Ramos (cell line): ENCODE measurements at regions not wholly inside any gene's neighbourhood (a gene's known extent, or its start where the extent isn't known, plus 50 kb on each side); places are given as distances from the start of the nearest gene placed in this dataset.

Experiments
- in situ Hi-C: fragments of 300-500 bp; cut with MboI; formaldehyde crosslinking; loops from one replicate; pipeline ENCODE4 v1.14.3; 2022; ENCODE audit warnings: low sequenced_read_pairs; ENCODE audit not compliant: unreplicated experiment

DNA sequence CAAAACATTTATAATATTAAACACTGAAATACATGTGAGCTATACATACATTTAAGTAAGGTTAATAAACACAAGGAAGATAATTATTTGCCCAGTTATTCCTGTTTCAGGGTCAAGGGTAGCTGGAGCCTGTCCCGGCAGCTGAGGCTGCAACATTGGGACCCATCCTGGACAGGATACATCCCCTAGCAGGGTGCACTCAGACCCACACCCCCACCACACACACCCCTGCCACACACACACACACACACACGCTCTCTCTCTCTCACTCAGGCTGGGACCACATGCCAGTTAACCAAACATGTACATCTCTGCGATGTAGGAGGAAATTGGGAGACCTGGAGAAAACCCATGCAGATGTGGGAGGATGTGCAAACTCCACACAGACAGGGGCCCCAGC lies 112.6 kb upstream of the TMCC3 start:
- in situ Hi-C loops: no loop called here

DNA sequence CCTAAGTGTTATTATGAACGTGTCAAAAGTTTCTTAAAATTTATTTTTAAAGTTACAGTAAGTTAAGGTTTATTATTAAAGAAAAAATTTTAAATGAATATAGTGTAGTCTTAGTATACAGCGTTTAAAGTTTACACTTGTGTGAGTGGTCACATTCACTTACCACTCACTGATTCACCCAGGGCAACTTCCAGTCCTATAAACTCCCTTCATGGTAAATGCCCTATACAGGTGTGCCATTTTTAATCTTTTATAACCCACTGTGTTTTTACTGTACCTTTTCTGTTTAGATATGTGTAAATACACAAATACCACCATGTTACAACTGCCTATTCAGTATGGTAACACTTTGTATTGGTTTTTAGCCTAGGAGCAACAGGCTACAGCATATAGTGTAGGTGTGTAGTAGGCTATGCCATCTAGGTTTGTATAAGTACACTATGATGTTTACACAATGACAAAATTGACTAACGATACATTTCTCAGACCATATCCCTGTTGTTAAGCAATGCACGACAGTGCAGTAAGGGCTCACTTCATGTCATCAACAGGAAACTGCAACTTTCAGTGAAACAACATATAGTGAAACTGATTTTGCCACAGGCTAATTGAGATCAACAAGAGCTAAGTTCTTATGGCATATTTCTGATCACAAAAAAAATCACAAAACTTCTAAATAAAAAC lies 112.0 kb upstream of the TMCC3 start:
- in situ Hi-C loops: no loop called here

DNA sequence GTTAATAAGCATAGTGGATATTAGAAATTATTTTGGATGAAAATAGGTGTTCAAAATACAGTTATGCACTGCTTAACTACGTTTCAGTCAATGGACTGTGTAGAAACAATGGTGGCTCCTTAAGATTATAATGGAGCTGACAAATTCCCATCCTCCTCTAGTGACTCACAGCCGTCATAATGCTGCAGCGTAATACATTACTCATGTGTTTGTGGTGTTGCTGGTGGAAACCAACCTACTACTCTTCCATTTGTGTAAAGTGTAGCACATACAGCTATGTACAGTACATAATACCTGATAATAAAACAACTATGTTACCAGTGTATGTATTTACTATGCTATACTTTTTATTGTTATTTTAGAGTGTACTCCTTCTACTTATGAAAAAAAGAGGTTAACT lies 111.2 kb upstream of the TMCC3 start:
- in situ Hi-C loops: no loop called here

DNA sequence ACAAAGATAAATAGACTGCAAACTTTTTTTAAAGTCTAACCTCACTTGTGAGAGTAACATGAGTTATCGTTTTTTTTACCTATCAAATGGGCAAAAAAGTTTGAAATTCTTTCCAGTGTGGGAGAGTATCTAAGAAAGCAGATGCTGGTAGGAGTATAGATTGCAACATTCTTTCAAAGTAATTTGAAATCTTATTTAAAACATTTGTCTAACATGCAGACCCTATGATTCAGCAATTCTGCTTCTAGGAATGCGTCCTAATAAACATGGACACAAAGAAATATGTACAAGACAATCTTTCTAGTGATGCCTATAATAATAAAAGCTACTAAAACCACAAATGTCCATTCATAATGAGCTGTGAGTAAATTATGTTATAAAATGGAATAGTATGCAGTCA lies 110.4 kb upstream of the TMCC3 start:
- in situ Hi-C loops: no loop called here

GRCh38 chr12:94756789-94757188 lies 106.4 kb upstream of the TMCC3 start:
- in situ Hi-C loops: no loop called here

DNA sequence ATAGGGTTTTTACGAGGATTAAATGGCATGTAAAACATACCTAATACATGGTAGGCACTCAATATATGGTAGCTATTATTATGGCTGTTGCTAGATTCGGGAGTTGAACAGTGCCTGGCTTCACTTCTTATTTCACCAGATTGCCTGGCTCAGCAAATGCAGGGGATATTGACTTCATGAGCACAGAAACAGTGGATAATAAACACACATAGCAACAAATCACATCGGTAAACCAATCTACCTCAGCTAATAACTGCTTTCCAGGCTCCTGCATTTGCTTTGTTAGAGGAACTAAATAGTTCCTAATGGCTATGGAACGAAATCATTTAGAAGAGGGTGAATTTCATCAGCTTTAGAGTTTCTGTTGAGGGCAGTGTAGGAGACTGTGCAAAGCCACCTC lies 105.2 kb upstream of the TMCC3 start:
- in situ Hi-C loops: no loop called here

GRCh38 chr12:94754653-94755052 lies 104.3 kb upstream of the TMCC3 start:
- in situ Hi-C loops: no loop called here

DNA sequence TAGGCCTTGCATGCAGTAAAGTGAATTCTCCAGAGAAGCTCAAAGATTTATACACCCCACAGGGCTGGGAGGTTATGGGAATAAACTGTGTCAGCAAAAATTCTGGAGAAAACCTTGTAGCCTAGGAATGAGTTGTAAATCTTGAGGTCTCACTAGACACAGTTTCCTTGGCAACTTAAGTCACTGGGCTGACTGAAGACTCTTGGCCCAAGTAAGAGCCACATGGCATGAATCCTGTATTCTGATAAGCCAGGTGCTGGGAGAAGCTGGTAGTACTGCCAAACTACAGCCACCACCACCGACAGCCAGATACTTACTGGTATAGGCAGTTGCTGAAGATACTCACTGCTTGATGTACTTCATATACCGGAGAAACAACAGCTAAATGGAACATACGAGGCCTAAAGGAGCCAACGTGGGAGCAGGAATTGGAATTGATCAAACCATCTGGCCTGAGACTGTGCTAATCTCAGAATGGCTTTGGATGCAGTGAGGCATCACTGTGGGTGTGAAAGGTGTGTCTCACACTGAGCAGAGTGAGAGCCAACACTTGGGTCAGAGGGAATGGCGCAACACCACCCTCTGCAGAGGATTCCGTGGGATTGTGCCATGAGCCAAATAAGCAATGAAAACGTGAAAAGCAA lies 102.8 kb upstream of the TMCC3 start:
- in situ Hi-C loops: no loop called here

DNA sequence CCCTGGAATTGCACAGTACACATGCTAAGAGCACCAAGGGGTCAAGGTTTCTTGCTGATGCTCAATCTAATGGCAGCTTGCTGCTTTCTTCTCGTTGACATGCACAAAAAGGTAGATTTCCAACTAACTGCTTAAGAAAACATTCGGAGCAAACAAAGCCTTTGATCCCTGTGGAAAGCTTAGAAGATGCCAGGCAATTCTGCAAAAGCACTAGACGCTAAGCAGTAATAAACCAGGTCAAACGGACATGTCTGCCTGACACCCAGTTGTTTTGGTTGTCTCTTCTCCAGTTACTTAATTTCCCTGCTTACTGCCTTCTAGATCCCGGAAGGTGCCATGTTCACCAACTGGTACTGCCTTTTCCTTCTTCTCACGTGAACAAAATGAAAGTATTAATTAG lies 100.5 kb upstream of the TMCC3 start:
- in situ Hi-C loops: no loop called here

DNA sequence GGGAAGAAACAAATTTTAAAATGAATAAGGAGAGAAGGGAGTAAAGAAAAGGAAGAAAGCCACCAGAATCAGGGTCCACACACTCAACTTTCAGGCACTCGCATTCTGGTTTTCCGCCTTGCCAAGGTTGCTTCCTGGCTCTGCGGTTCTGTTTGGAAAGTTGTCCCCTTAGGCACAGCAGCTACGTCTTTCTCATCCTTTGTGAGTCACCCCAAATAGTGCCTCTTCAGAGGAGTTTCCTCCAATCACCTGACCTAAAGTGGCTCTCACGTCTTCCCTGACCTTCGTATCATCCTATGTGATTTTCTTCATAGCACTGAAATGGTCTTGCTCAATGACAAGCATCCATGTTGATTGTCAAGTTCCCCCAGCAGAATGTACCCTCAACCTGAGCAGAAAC lies 99.5 kb upstream of the TMCC3 start:
- in situ Hi-C loops: no loop called here

GRCh38 chr12:94749455-94749854 lies 99.1 kb upstream of the TMCC3 start:
- in situ Hi-C loops: no loop called here

DNA sequence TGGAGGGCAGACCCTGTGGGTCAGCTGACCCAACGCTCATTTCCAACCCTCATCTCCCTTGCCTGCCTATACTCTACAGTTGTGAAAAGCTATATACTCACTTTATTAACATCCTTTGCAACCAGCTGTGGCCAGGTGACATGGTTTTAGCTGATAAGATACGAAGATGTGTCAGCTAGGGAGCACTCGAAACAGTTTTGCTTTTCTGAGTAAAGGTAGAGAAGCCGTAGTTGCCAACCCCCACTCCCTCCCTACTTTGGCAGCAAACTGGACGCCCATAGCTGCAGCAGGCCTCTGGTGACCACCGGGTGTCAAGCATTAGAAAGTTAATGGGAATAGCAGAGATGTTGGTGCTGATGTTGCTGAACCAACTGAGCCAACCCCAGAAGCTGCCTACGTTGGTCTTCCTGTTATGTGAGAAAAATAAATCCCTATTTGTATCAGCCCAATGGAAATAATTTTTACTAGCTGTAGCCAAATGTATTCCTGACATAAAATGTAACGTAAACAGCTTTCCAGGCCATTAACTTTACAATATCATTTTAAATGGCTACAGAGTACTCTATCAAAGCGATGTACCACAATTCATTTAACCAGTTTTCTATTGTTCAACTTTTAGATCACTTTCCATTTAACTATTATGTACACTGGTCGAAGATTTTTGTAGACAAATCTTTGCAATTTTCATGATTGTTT lies 98.5 kb upstream of the TMCC3 start:
- in situ Hi-C loops: no loop called here

DNA sequence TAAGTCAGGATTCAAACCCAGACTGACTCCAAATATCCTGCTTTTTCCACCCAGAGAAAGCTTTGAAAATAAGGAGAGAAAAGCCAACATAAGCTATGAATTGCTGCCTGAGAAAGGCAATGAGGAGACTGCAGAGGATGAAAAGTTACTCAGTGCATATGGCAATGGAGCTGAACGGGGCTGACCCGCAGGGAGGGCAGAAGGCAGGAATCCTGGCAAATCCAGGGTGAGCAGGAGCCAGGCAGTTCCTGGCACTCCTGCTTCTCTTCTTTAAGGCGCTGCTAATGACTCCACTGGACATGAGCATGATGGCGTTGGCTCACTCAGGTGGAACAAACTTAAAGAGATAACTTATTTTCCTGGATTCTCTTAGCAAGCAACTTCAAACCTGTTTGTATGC lies 95.2 kb upstream of the TMCC3 start:
- in situ Hi-C loops: no loop called here

DNA sequence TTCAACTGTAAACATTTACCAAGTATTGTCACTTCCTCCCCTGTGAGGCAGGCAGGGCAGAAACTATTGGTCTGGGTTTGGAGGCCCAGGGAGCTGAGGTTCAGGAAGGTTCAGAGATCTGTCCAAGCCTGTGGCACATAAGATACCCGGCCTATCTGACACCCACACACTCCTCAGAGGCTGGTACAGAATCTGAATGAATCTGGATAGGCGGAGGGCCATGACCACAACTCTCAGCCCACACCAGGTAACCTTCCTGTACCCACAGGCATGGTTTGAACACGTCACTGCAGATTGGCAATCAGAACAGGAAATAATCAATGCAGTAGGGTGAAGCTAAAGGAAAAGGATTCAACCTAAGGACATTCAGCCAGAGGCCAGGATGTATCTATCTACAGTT lies 92.8 kb upstream of the TMCC3 start:
- in situ Hi-C loops: no loop called here

- in situ Hi-C loops: no loop called here
These were observed 90.4 kb upstream of the TMCC3 start for GRCh38 chr12:94740601-94741362.

DNA sequence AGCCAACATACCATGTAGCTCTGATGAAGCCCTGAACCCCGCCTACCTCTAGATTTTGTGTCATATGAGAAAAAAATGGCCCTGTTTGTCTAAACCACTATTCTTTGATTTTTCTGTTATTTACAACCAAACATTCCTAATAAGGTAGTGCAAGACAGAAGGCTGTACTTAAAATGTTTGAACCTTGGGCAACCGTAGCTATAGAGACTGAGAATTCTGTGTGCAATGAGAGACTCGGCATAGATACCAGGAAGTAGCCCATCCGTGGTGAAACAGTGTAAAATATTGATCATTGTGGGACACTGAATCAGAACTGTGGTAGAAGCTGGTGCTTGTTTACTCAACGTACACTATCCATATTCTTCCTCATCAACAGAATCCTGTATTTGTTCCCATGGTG lies 86.5 kb upstream of the TMCC3 start:
- in situ Hi-C loops: no loop called here

- in situ Hi-C loops: no loop called here
These were observed 85.6 kb upstream of the TMCC3 start for GRCh38 chr12:94736004-94736403.

- in situ Hi-C loops: no loop called here
These were observed 83.4 kb upstream of the TMCC3 start for GRCh38 chr12:94733727-94734126.

- in situ Hi-C loops: no loop called here
These were observed 82.1 kb upstream of the TMCC3 start for GRCh38 chr12:94732367-94732990.

- in situ Hi-C loops: no loop called here
These were observed 81.5 kb upstream of the TMCC3 start for GRCh38 chr12:94731733-94732360.
